AG09309 (cell line): ENCODE measurements at regions not wholly inside any gene's neighbourhood (a gene's known extent, or its start where the extent isn't known, plus 50 kb on each side); places are given as distances from the start of the nearest gene placed in this dataset.

ENCODE experiments used
- DNase-seq: peaks from one replicate; pipeline ENCODE4 v3.0.0-alpha.2; 2010; ENCODE audit warnings: low read depth
- H3K4me3 ChIP-seq: 2 replicates; pipeline ENCODE4 v1.5.1; 2011; ENCODE audit warnings: mild to moderate bottlenecking, low read depth, low read length, moderate library complexity; ENCODE audit not compliant: control insufficient read depth
- TF ChIP-seq, protein P1 (sequence below): IDR thresholded peaks from 2 replicates; pipeline ENCODE4 v1.5.1; 2011; ENCODE audit warnings: mild to moderate bottlenecking, low read depth, low read length, inconsistent platforms; ENCODE audit not compliant: insufficient read depth, control insufficient read depth; ENCODE audit errors: missing control alignments

DNA sequence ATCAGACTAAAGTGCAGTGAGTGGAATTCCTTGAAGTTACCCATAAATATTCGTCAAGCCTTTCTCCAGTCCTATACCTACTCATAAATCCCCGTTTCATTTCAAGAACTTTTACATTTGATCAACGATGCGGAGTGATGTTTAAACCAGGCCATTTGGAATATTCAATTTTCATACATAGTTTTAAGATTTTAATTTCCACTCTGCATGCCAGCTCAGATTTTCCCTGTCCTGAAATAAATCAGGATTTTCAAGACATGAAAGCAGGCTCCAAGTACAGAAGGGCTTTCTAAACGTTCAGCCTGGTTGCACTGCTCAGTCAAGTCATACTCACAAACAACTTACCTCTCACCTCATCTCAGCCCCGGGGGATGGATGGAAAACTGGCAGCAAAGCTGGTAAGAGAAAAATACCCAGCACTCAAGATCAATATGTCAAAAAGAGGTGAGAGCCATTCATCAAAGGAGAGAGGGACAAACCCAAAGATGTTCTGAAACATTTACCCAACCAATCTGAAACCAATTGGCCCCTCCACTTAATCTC lies 418.5 kb downstream of the PLPP3 start:
- no peak overlapping the region for H3K4me3 ChIP-seq
- no peak for DNase-seq
- TF ChIP-seq, protein P1, sequence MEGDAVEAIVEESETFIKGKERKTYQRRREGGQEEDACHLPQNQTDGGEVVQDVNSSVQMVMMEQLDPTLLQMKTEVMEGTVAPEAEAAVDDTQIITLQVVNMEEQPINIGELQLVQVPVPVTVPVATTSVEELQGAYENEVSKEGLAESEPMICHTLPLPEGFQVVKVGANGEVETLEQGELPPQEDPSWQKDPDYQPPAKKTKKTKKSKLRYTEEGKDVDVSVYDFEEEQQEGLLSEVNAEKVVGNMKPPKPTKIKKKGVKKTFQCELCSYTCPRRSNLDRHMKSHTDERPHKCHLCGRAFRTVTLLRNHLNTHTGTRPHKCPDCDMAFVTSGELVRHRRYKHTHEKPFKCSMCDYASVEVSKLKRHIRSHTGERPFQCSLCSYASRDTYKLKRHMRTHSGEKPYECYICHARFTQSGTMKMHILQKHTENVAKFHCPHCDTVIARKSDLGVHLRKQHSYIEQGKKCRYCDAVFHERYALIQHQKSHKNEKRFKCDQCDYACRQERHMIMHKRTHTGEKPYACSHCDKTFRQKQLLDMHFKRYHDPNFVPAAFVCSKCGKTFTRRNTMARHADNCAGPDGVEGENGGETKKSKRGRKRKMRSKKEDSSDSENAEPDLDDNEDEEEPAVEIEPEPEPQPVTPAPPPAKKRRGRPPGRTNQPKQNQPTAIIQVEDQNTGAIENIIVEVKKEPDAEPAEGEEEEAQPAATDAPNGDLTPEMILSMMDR, result no peak

DNA sequence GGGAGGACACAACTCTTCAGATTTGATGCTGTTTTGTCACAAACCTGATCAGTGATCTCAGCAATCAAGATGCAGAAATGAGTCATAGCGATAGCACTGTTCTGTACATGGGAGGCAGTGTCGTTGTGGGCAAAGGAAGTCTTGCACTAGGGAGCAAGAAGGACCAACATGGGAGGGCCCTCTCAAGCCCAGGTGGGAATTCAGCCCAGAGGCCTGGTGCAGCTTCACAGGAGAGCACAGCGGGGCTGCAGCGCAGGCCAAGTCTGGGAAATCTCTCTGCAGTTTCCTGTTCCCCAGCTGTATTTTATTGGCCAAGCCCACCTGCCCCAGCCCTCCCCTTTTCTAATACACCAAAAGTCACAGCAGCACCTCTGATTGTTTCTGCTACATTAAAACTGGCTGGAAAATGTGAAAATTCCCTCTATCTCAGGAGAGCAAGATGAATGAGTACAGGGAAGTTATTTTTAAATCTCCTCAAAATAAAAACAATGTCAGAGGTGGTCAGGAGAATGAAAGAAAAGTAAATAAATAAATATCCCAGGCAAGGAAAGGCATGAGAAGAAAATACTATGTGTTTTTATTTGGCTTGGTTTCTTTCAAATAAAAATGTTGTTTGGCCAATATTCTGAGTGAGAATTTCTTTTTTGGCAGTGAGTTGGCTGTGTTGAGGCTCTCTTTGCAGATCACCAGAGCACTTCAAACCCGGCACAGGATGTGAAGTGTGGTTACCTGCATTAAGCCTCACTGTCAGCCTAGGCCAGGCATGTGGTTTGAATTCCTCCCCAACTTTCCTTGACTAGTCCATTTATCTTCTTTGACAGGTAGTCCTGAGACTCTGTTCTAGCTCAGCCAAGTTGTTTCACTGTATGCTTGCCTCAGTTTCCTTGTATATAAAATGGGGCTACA lies 422.1 kb downstream of the PLPP3 start:
- TF ChIP-seq, protein P1, result no peak
- no peak overlapping the region for H3K4me3 ChIP-seq
- DNase-seq, result no peak

DNA sequence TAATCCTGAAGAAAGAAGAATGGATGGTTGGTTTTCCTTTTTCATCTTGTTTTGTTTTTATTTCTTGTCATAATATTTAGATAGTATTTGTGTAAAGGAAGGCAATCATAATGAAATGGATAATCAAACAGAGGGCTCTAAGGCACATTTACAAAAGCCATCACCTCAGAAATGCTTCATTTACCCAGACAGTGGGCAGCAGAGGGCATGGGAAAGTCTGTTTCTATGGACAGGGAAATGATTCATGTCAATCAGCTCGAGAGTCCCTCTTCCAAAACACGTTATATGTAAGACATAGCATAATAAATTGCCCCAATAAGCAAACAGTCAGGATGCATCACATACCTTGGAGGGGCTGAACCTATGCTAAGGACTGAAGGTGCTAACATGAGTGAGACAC lies 426.1 kb downstream of the PLPP3 start:
- DNase-seq, result no peak
- TF ChIP-seq, protein P1, result no peak
- H3K4me3 ChIP-seq, result no peak overlapping the region

DNA sequence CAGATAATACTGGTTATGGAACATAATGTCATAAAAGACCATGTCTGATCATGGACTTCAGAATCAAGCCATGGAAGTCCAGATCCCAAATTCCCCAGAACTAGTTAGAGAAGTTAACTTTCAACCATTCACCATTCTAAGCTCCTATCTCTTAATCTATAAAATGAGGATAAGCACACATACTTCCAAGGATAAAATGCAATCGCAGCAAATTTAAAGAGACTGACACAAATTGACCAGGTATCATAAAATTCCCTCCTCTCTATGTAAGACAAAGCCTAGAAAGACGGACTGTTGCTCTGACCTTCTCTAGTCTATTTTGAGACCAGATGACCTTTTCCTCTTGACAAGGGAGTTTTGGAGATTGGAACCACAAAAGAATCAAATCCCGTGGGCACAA lies 426.7 kb downstream of the PLPP3 start:
- no peak overlapping the region for H3K4me3 ChIP-seq
- TF ChIP-seq, protein P1, result no peak
- no peak for DNase-seq

DNA sequence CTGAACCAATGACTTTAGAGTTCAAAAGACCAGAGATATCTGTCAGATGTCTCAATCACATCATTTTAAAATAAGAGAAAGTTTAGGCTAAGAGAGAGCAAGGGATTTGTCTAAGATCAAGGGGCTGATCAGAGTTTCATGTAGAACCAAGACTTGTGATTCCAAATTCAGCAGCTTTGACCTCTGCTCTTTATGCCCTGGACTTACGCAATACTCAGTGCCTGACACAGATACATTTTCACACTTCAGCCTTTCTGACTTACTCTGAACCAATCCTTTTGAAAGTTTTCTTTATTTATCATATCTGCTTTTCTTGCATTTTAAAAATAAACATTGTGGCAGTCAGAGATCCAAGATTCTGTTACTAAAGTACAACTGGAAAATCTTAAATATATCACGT lies 428.0 kb downstream of the PLPP3 start:
- TF ChIP-seq, protein P1, result no peak
- DNase-seq, result no peak
- no peak overlapping the region for H3K4me3 ChIP-seq

DNA sequence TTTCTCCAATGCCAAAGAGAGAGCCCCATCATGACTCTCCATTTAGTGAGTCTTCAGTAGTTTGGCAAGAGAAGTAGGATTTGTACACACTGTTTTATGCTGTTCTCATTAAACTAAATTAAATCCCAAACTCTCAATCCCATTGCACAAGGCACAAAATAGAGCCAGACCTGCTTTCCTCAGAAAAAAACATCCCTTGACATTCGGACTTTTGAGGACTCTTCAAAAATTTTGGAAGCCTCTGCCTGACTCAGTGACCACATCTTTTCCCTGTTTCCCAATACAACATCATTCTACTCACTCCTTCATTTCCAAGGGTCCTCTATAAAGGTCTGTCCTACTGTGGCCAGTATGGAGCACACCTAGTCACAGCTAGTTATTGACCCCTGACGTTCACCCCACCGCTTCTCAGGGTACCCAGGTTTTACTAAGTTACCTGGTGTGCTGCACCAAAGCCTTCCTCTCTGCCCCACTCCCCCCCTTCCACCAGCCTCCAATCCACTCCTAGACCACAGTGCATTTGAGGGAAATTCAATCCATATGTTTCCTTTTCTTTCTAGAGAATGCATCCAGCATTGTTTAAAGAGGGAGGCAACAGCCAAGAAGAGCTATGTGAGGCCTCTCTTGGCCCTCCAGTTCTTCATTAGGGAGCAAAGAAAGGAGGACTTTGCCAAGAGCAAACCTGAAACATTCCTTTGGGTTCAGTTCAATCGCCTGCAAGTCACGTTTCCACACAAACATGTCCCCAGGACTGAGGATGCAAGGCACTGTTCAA lies 428.7 kb downstream of the PLPP3 start:
- H3K4me3 ChIP-seq, result no peak overlapping the region
- TF ChIP-seq, protein P1, result no peak
- DNase-seq, result no peak
